SJSA1 (cell line): ENCODE measurements at regions not wholly inside any gene's neighbourhood (a gene's known extent, or its start where the extent isn't known, plus 50 kb on each side); places are given as distances from the start of the nearest gene placed in this dataset.

Experiments used
- DNase-seq, 2 experiments: peaks; one replicate each; pipeline ENCODE4 v3.0.0-alpha.2; 2015 to 2020; ENCODE audit warnings: low spot score in 2 of 2, low read depth in 1 of 2
- H3K27ac ChIP-seq: fragments of 250-450 bp; sonication (Bioruptor Pico); 2 replicates; pipeline ENCODE4 v1.5.1; 2020; ENCODE audit warnings: mild to moderate bottlenecking, moderate library complexity
- H3K27me3 ChIP-seq: fragments of 250-450 bp; sonication (Bioruptor Pico); replicated peaks from 2 replicates; pipeline ENCODE4 v1.5.1; 2020; ENCODE audit warnings: mild to moderate bottlenecking, moderate library complexity
- H3K36me3 ChIP-seq: fragments of 250-450 bp; sonication (Bioruptor Pico); 2 replicates; pipeline ENCODE4 v1.5.1; 2020; ENCODE audit warnings: mild to moderate bottlenecking
- H3K4me1 ChIP-seq: fragments of 250-450 bp; sonication (Bioruptor Pico); replicated peaks from 2 replicates; pipeline ENCODE4 v1.6.1; 2021; ENCODE audit warnings: mild to moderate bottlenecking
- H3K4me3 ChIP-seq: fragments of 250-450 bp; sonication (Bioruptor Pico); 2 replicates; pipeline ENCODE4 v1.5.1; 2020; ENCODE audit warnings: mild to moderate bottlenecking
- H3K9me3 ChIP-seq: fragments of 250-450 bp; sonication (Bioruptor Pico); replicated peaks from 2 replicates; pipeline ENCODE4 v1.5.1; 2020; ENCODE audit warnings: mild to moderate bottlenecking

DNA sequence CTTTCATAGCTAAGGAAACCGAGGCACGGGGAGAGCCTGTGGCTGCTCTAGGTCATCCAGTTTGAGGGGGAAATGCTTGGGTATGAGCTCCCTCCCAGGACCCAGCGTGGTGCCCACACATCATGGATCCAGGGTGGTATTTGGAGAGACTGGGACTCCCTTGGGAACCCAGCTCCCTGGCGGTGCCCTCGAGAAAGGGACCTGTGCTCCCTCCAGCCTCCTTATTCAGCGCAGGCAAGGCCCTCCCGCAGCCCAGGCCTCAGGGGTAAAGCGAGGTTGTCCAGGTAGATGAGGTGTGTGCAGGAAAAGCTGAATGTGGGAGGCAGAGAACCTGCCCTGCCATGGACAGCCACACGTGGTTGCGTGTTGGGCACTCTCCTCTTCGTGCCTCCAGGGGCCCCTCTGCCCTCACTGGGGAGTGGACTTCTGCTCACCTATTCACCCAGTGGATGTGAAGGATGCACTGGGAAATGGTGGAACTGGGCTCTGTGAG, 53.8 kb upstream of the GPR78 start:
- peak overlapping the region; percentile 98 for H3K27ac ChIP-seq
- H3K36me3 ChIP-seq = no peaks in the 10 kb centered on the region
- peaks cover 4% of the 10 kb centered on the region; the same call in 1 of the 2 replicates for H3K9me3 ChIP-seq
- H3K4me1 ChIP-seq = peaks cover 49% of the 10 kb centered on the region
- no peak for DNase-seq
- no peak overlapping the region for H3K4me3 ChIP-seq
- H3K27me3 ChIP-seq = no peaks in the 10 kb centered on the region

DNA sequence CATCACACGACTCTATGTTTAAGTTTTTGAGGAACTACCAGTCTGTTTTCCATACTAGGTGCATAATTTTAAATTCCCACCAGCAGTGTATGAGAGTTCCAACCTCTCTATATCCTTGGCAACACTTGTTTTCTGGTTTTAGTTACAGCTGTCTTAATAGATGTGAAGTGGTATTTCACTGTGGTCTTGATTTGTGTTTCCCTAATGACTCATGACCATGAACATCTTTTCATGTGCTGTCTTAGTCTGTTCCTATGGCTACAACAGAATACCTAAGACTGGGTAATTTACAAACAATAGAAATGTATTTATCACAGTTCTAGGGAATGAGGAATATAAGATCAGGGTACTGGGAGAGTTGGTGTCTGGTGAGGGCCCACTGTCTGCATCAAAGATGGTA, 51.5 kb upstream of the GPR78 start:
- Histone ChIP-seq H3K36me3 (no peaks in the 10 kb centered on the region), H3K9me3 (peaks cover 4% of the 10 kb centered on the region; the same call in 1 of the 2 replicates), H3K27ac (peak overlapping the region; percentile 82), H3K27me3 (no peaks in the 10 kb centered on the region), H3K4me3 (no peak overlapping the region), H3K4me1 (peaks cover 51% of the 10 kb centered on the region)
- DNase-seq = peak in 1 of 2 experiments; percentile 69
